ENCODE measurements at regions not wholly inside any gene's neighbourhood (a gene's known extent, or its start where the extent isn't known, plus 50 kb on each side); places are given as distances from the start of the nearest gene placed in this dataset.

- Mint-ChIP-seq H3K36me3 (ENCODE audit: low read depth) (no peaks in the 10 kb centered on the region), H3K27ac (no peak overlapping the region), H3K4me3 (no peak overlapping the region), H3K27me3 (ENCODE audit: insufficient read depth) (no peaks in the 10 kb centered on the region), H3K4me1 (ENCODE audit: low read depth) (no peaks in the 10 kb centered on the region), H3K9me3 (no peaks in the 10 kb centered on the region)
- intact Hi-C loops (cut with micrococcal nuclease), result no loop called here
- no peak for DNase-seq (ENCODE audit: low spot score)
These were observed 262.7 kb downstream of the CHL1 start for GRCh38 chr3:459311-459670.

GRCh38 chr3:461006-461405 lies 264.4 kb downstream of the CHL1 start:
- intact Hi-C loops (cut with micrococcal nuclease), result no loop called here
- no peak overlapping the region for H3K4me3 Mint-ChIP-seq
- no peak for DNase-seq (ENCODE audit: low spot score)
- H3K4me1 Mint-ChIP-seq (ENCODE audit: low read depth), result no peaks in the 10 kb centered on the region
- H3K9me3 Mint-ChIP-seq, result no peaks in the 10 kb centered on the region
- H3K27me3 Mint-ChIP-seq (ENCODE audit: insufficient read depth), result no peaks in the 10 kb centered on the region
- H3K27ac Mint-ChIP-seq, result no peak overlapping the region
- no peaks in the 10 kb centered on the region for H3K36me3 Mint-ChIP-seq (ENCODE audit: low read depth)

DNA sequence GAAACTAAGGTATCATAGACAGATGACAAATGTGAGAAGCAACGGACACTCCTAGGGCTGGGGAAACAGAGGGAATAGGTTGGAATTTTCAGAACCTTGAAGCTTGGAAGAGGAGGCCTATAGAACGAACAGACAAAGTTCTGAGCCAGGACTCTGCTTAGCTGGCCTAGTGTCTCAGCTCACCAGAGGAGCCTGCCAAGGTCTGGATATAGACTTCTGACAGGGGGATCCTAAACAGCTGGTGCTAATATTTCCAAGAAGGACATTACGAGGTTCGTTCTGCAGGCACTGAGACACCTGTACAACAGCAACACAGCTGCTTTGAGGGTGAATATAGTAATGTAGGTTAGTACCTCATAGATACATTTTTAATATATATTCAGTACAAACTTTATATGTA lies 266.3 kb downstream of the CHL1 start:
- no peaks in the 10 kb centered on the region for H3K36me3 Mint-ChIP-seq (ENCODE audit: low read depth)
- no peaks in the 10 kb centered on the region for H3K4me1 Mint-ChIP-seq (ENCODE audit: low read depth)
- no peaks in the 10 kb centered on the region for H3K27me3 Mint-ChIP-seq (ENCODE audit: insufficient read depth)

GRCh38 chr3:463252-464192 lies 267.0 kb downstream of the CHL1 start:
- no peaks in the 10 kb centered on the region for H3K4me1 Mint-ChIP-seq (ENCODE audit: low read depth)
- H3K36me3 Mint-ChIP-seq (ENCODE audit: low read depth), result no peaks in the 10 kb centered on the region
- no peak overlapping the region for H3K27ac Mint-ChIP-seq
- intact Hi-C loops (cut with micrococcal nuclease), result no loop called here
- no peak for DNase-seq (ENCODE audit: low spot score)
- H3K9me3 Mint-ChIP-seq, result no peaks in the 10 kb centered on the region
- no peaks in the 10 kb centered on the region for H3K27me3 Mint-ChIP-seq (ENCODE audit: insufficient read depth)
- no peak overlapping the region for H3K4me3 Mint-ChIP-seq

More for the DNA sequence above, 266.3 kb downstream of the CHL1 start:
- no peak overlapping the region for H3K4me3 Mint-ChIP-seq
- intact Hi-C loops (cut with micrococcal nuclease), result no loop called here
- H3K9me3 Mint-ChIP-seq, result no peaks in the 10 kb centered on the region
- no peak for DNase-seq (ENCODE audit: low spot score)
- no peak overlapping the region for H3K27ac Mint-ChIP-seq

DNA sequence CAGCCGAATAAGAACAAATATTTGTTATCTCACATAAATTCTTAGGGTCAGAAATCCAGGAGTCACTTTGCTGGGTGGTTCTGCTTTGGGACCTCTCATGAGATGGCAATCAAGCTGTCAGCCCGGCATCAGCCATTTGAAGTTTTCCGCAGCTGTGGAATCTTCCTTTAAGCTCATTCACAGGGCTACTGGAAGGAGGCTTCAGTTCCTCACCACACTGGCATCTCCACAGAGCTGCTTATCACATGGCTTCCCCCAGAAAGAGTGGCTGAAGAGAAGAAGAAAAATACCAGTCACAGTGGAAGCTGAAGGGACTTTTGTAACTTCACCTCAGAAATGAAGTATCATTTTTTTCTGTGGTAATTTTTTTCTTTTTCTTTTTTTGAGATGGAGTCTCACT lies 267.7 kb downstream of the CHL1 start:
- Mint-ChIP-seq H3K9me3 (no peaks in the 10 kb centered on the region), H3K4me3 (no peak overlapping the region), H3K27ac (no peak overlapping the region), H3K27me3 (ENCODE audit: insufficient read depth) (no peaks in the 10 kb centered on the region), H3K4me1 (ENCODE audit: low read depth) (no peaks in the 10 kb centered on the region), H3K36me3 (ENCODE audit: low read depth) (no peaks in the 10 kb centered on the region)
- DNase-seq (ENCODE audit: low spot score), result no peak
- intact Hi-C loops (cut with micrococcal nuclease), result no loop called here

DNA sequence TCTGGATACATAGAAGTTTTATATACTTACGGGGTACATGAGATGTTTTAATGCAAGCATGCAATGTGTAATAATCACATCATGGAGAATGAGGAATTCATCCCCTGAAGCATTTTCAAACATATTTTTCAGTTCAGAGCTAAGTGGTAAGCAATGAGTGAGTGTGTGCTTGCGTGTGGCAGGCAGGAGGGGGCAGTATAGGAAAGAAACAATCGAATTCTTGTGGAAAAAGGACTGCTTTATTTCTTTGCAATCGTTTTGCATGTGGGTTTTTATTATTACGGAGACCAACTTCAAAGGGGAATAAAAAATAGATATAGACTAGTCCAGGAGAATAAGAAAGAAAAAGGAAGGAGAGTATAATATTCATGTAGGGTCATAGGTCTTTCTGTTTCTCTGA lies 271.6 kb downstream of the CHL1 start:
- DNase-seq (ENCODE audit: low spot score), result no peak
- intact Hi-C loops (cut with micrococcal nuclease), result no loop called here
- H3K27ac Mint-ChIP-seq, result no peak overlapping the region
- no peaks in the 10 kb centered on the region for H3K4me1 Mint-ChIP-seq (ENCODE audit: low read depth)
- H3K36me3 Mint-ChIP-seq (ENCODE audit: low read depth), result no peaks in the 10 kb centered on the region
- H3K27me3 Mint-ChIP-seq (ENCODE audit: insufficient read depth), result no peaks in the 10 kb centered on the region
- no peak overlapping the region for H3K4me3 Mint-ChIP-seq
- H3K9me3 Mint-ChIP-seq, result no peaks in the 10 kb centered on the region

DNA sequence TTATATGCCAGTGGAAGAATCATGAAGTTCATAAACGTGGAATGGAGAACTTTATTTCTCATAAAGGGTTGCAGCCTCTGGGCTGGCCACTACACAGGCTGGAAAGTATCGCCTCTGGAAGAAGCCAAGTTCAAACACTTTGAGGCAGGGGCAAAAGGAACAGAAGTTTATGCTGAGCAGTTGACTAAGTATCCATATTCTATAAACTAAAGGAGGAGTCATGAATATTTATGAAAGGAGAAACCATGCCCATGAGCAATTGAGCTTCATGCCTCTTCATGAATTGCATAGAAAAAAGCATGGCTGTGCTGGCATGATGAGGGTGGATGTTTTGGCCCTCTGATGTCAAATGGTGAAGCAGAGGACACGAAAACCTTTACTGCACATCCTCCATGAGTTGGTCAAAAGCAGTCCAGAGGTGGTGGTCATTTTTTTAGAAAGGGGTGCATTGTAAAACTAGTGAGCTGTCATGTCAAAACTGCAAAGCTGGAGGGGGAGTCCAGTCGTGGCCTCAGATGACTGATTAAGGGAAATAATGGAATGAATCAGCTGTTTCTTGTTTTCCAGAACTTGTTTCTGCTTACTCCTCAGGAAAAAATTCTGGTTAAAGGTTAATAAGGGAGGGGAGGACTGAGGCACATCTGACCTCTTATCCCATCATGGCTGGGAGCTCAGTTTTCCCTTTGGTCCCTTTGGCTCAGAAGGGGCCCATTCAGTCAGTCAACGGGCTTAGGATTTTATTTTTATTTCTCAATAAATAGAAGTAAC lies 276.7 kb downstream of the CHL1 start:
- no peaks in the 10 kb centered on the region for H3K9me3 Mint-ChIP-seq
- H3K27me3 Mint-ChIP-seq (ENCODE audit: insufficient read depth), result no peaks in the 10 kb centered on the region
- intact Hi-C loops (cut with micrococcal nuclease), result no loop called here
- no peak overlapping the region for H3K4me3 Mint-ChIP-seq
- no peaks in the 10 kb centered on the region for H3K36me3 Mint-ChIP-seq (ENCODE audit: low read depth)
- H3K4me1 Mint-ChIP-seq (ENCODE audit: low read depth), result no peaks in the 10 kb centered on the region
- no peak for DNase-seq (ENCODE audit: low spot score)
- H3K27ac Mint-ChIP-seq, result no peak overlapping the region

GRCh38 chr3:474828-475227 lies 278.3 kb downstream of the CHL1 start:
- intact Hi-C loops (cut with micrococcal nuclease), result no loop called here
- H3K27me3 Mint-ChIP-seq (ENCODE audit: insufficient read depth), result no peaks in the 10 kb centered on the region
- H3K27ac Mint-ChIP-seq, result no peak overlapping the region
- no peaks in the 10 kb centered on the region for H3K4me1 Mint-ChIP-seq (ENCODE audit: low read depth)
- no peak for DNase-seq (ENCODE audit: low spot score)
- H3K4me3 Mint-ChIP-seq, result no peak overlapping the region
- no peaks in the 10 kb centered on the region for H3K36me3 Mint-ChIP-seq (ENCODE audit: low read depth)
- no peaks in the 10 kb centered on the region for H3K9me3 Mint-ChIP-seq

DNA sequence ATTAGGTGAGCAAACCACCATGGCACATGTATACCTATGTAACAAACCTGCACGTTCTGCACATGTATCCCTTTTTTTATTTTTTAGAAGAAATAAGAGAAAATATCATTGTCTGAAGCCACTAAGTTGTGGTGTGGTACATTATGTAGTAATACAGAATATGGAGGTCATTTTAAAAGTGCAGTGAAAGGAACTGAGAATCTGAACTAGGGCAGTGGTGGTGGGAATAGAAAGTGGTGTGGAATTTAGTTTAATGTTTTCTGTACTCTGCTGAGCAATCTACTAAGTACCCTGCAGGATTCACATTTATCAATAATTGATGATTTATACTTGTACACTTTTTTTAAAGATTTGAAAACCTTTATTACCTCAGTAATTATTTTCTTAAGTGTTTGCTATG lies 283.5 kb downstream of the CHL1 start:
- no peak overlapping the region for H3K4me3 Mint-ChIP-seq
- H3K4me1 Mint-ChIP-seq (ENCODE audit: low read depth), result no peaks in the 10 kb centered on the region
- DNase-seq (ENCODE audit: low spot score), result no peak

GRCh38 chr3:481111-481510 lies 284.5 kb downstream of the CHL1 start:
- DNase-seq (ENCODE audit: low spot score), result no peak
- Mint-ChIP-seq H3K27me3 (ENCODE audit: insufficient read depth) (no peaks in the 10 kb centered on the region), H3K4me3 (no peak overlapping the region), H3K27ac (no peak overlapping the region), H3K36me3 (ENCODE audit: low read depth) (no peaks in the 10 kb centered on the region), H3K4me1 (ENCODE audit: low read depth) (no peaks in the 10 kb centered on the region), H3K9me3 (no peaks in the 10 kb centered on the region)
- intact Hi-C loops (cut with micrococcal nuclease), result no loop called here

More for the DNA sequence above, 283.5 kb downstream of the CHL1 start:
- Mint-ChIP-seq H3K27ac (no peak overlapping the region), H3K27me3 (ENCODE audit: insufficient read depth) (no peaks in the 10 kb centered on the region), H3K36me3 (ENCODE audit: low read depth) (no peaks in the 10 kb centered on the region), H3K9me3 (no peaks in the 10 kb centered on the region)
- intact Hi-C loops (cut with micrococcal nuclease), result no loop called here

GRCh38 chr3:481680-482079 lies 285.1 kb downstream of the CHL1 start:
- Mint-ChIP-seq H3K27ac (no peak overlapping the region), H3K4me3 (no peak overlapping the region), H3K27me3 (ENCODE audit: insufficient read depth) (no peaks in the 10 kb centered on the region), H3K36me3 (ENCODE audit: low read depth) (no peaks in the 10 kb centered on the region), H3K4me1 (ENCODE audit: low read depth) (no peaks in the 10 kb centered on the region), H3K9me3 (no peaks in the 10 kb centered on the region)
- no peak for DNase-seq (ENCODE audit: low spot score)
- intact Hi-C loops (cut with micrococcal nuclease), result no loop called here

DNA sequence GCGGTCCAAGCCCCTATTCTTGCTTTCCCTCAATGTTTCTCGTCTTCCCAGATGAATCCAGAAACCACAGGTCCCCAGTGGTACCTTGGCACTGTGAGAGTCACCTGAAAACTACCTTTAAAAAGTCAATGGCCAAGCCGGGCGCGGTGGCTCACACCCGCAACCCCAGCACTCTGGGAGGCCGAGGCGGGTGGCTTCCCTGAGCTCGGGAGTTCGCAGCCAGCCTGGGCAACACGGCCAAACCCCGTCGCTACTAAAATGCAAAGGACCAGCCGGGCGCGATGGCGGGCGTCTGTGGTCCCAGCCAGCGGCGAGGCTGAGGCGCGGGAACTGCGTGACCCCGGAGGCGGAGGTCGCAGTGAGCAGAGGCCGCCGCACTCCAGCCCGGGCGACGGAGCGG lies 285.9 kb downstream of the CHL1 start:
- no peak for DNase-seq (ENCODE audit: low spot score)
- H3K27me3 Mint-ChIP-seq (ENCODE audit: insufficient read depth), result no peaks in the 10 kb centered on the region
- H3K4me3 Mint-ChIP-seq, result no peak overlapping the region
- no peaks in the 10 kb centered on the region for H3K4me1 Mint-ChIP-seq (ENCODE audit: low read depth)
- H3K36me3 Mint-ChIP-seq (ENCODE audit: low read depth), result no peaks in the 10 kb centered on the region
- H3K27ac Mint-ChIP-seq, result no peak overlapping the region
- no peaks in the 10 kb centered on the region for H3K9me3 Mint-ChIP-seq
- intact Hi-C loops (cut with micrococcal nuclease), result no loop called here

GRCh38 chr3:484341-484740 lies 287.8 kb downstream of the CHL1 start:
- H3K36me3 Mint-ChIP-seq (ENCODE audit: low read depth), result no peaks in the 10 kb centered on the region
- intact Hi-C loops (cut with micrococcal nuclease), result no loop called here
- H3K27me3 Mint-ChIP-seq (ENCODE audit: insufficient read depth), result no peaks in the 10 kb centered on the region
- no peak for DNase-seq (ENCODE audit: low spot score)
- no peak overlapping the region for H3K27ac Mint-ChIP-seq
- H3K9me3 Mint-ChIP-seq, result no peaks in the 10 kb centered on the region
- H3K4me1 Mint-ChIP-seq (ENCODE audit: low read depth), result no peaks in the 10 kb centered on the region
- H3K4me3 Mint-ChIP-seq, result no peak overlapping the region

All from activated T-helper 1 cell treated with anti-CD3 and anti-CD28 coated beads, Interleukin-12 subunit alpha, Interleukin-12 subunit beta, Interleukin-2, Interleukin-4 antibody, amounts not matched to agents 30 ng/mL and 10 ng/mL and 1 ng/mL, durations not matched to agents 14 hours and 24 hours and 36 hours (primary cell).